ACC112 (cell line): ENCODE measurements at regions not wholly inside any gene's neighbourhood (a gene's known extent, or its start where the extent isn't known, plus 50 kb on each side); places are given as distances from the start of the nearest gene placed in this dataset.

Experiments
- H2AFZ ChIP-seq: fragments of 200-600 bp; sonication (generic); one replicate; pipeline ENCODE4 v1.6.0; 2017; ENCODE audit warnings: antibody characterized with exemption, low read length; ENCODE audit not compliant: unreplicated experiment
- H3K27ac ChIP-seq: fragments of 200-600 bp; sonication (generic); 2 replicates; pipeline ENCODE4 v1.5.1; 2014; ENCODE audit warnings: low read depth, mild to moderate bottlenecking, antibody characterized with exemption, low read length, moderate library complexity
- H3K27me3 ChIP-seq: fragments of 200-600 bp; sonication (generic); 2 replicates; pipeline ENCODE4 v1.6.1; 2014; ENCODE audit warnings: mild to moderate bottlenecking, antibody characterized with exemption, low read length, moderate library complexity, mixed read lengths; ENCODE audit not compliant: insufficient read depth
- H3K36me3 ChIP-seq: fragments of 200-600 bp; sonication (generic); 2 replicates; pipeline ENCODE4 v1.6.1; 2016; ENCODE audit warnings: mild to moderate bottlenecking, antibody characterized with exemption, low read length, moderate library complexity, mixed read lengths; ENCODE audit not compliant: insufficient read depth
- H3K4me1 ChIP-seq: fragments of 200-600 bp; sonication (generic); one replicate; pipeline ENCODE4 v1.6.1; 2016; ENCODE audit warnings: low read length, mixed read lengths; ENCODE audit not compliant: insufficient read depth, unreplicated experiment, control insufficient read depth
- H3K4me3 ChIP-seq: fragments of 200-600 bp; sonication (generic); 2 replicates; pipeline ENCODE4 v1.5.1; 2014; ENCODE audit warnings: mild to moderate bottlenecking, low read depth, low read length
- H3K79me2 ChIP-seq: fragments of 200-600 bp; sonication (generic); one replicate; pipeline ENCODE4 v1.6.0; 2016; ENCODE audit warnings: low read length; ENCODE audit not compliant: control insufficient read depth, unreplicated experiment, insufficient read depth

GRCh38 chr21:17003763-17004373 lies 509.0 kb upstream of the CXADR start:
- Histone ChIP-seq H3K36me3 (no peaks in the 10 kb centered on the region), H3K4me3 (peak overlapping the region; percentile 73), H3K4me1 (peaks cover 15% of the 10 kb centered on the region), H3K27ac (peak overlapping the region; percentile 70), H2AFZ (peak overlapping the region; percentile 91), H3K79me2 (no peaks in the 10 kb centered on the region), H3K27me3 (no peaks in the 10 kb centered on the region)

GRCh38 chr21:17032141-17032655 lies 480.6 kb upstream of the CXADR start:
- Histone ChIP-seq H3K27ac (no peak overlapping the region), H2AFZ (no peak overlapping the region), H3K79me2 (no peaks in the 10 kb centered on the region), H3K4me1 (no peaks in the 10 kb centered on the region), H3K27me3 (peaks cover 4% of the 10 kb centered on the region; the same call in 1 of the 2 replicates), H3K36me3 (no peaks in the 10 kb centered on the region), H3K4me3 (no peak overlapping the region)

GRCh38 chr21:17044696-17045095 lies 468.1 kb upstream of the CXADR start:
- Histone ChIP-seq H2AFZ (no peak overlapping the region), H3K4me1 (no peaks in the 10 kb centered on the region), H3K27ac (no peak overlapping the region)

GRCh38 chr21:17045214-17045853 lies 467.5 kb upstream of the CXADR start:
- Histone ChIP-seq H3K36me3 (no peaks in the 10 kb centered on the region), H2AFZ (no peak overlapping the region), H3K27me3 (peaks cover 3% of the 10 kb centered on the region; the same call in 1 of the 2 replicates), H3K79me2 (no peaks in the 10 kb centered on the region), H3K4me1 (no peaks in the 10 kb centered on the region), H3K27ac (no peak overlapping the region), H3K4me3 (no peak overlapping the region)

More at GRCh38 chr21:17044696-17045095, 468.1 kb upstream of the CXADR start:
- Histone ChIP-seq H3K27me3 (peaks cover 3% of the 10 kb centered on the region; the same call in 1 of the 2 replicates), H3K4me3 (no peak overlapping the region), H3K36me3 (no peaks in the 10 kb centered on the region), H3K79me2 (no peaks in the 10 kb centered on the region)

GRCh38 chr21:17048974-17049373 lies 463.9 kb upstream of the CXADR start:
- Histone ChIP-seq H3K79me2 (no peaks in the 10 kb centered on the region), H3K27ac (no peak overlapping the region), H3K27me3 (no peaks in the 10 kb centered on the region), H3K36me3 (no peaks in the 10 kb centered on the region), H3K4me1 (no peaks in the 10 kb centered on the region), H3K4me3 (no peak overlapping the region), H2AFZ (no peak overlapping the region)

GRCh38 chr21:17050156-17050555 lies 462.7 kb upstream of the CXADR start:
- H3K27ac ChIP-seq: no peak overlapping the region
- no peak overlapping the region for H3K4me3 ChIP-seq
- no peaks in the 10 kb centered on the region for H3K36me3 ChIP-seq
- no peak overlapping the region for H2AFZ ChIP-seq
- H3K4me1 ChIP-seq: no peaks in the 10 kb centered on the region
- no peaks in the 10 kb centered on the region for H3K79me2 ChIP-seq
- no peaks in the 10 kb centered on the region for H3K27me3 ChIP-seq

- Histone ChIP-seq H3K36me3 (no peaks in the 10 kb centered on the region), H3K27me3 (no peaks in the 10 kb centered on the region), H3K27ac (no peak overlapping the region), H3K79me2 (no peaks in the 10 kb centered on the region), H2AFZ (no peak overlapping the region), H3K4me1 (no peaks in the 10 kb centered on the region), H3K4me3 (no peak overlapping the region)
Observed at GRCh38 chr21:17050646-17051045, 462.2 kb upstream of the CXADR start.

GRCh38 chr21:17051054-17051453 lies 461.8 kb upstream of the CXADR start:
- Histone ChIP-seq H2AFZ (no peak overlapping the region), H3K27me3 (0 out of 2 replicates have a peak, but pooled peaks cover 1% of the 10 kb centered on the region), H3K79me2 (no peaks in the 10 kb centered on the region), H3K36me3 (no peaks in the 10 kb centered on the region), H3K27ac (no peak overlapping the region), H3K4me1 (no peaks in the 10 kb centered on the region), H3K4me3 (no peak overlapping the region)

GRCh38 chr21:17053321-17053720 lies 459.5 kb upstream of the CXADR start:
- H3K27ac ChIP-seq: no peak overlapping the region
- H3K4me1 ChIP-seq: no peaks in the 10 kb centered on the region
- H3K36me3 ChIP-seq: no peaks in the 10 kb centered on the region
- no peak overlapping the region for H3K4me3 ChIP-seq
- H3K79me2 ChIP-seq: no peaks in the 10 kb centered on the region
- no peak overlapping the region for H2AFZ ChIP-seq
- peaks cover 17% of the 10 kb centered on the region; the same call in 1 of the 2 replicates for H3K27me3 ChIP-seq

- Histone ChIP-seq H2AFZ (no peak overlapping the region), H3K4me1 (no peaks in the 10 kb centered on the region), H3K36me3 (no peaks in the 10 kb centered on the region), H3K79me2 (no peaks in the 10 kb centered on the region), H3K27me3 (peaks cover 51% of the 10 kb centered on the region; the same call in 1 of the 2 replicates), H3K4me3 (no peak overlapping the region), H3K27ac (no peak overlapping the region)
Observed at GRCh38 chr21:17059936-17060335, 452.9 kb upstream of the CXADR start.

GRCh38 chr21:17066006-17066405 lies 446.8 kb upstream of the CXADR start:
- Histone ChIP-seq H3K79me2 (no peaks in the 10 kb centered on the region), H3K27ac (no peak overlapping the region), H2AFZ (no peak overlapping the region), H3K4me3 (no peak overlapping the region), H3K27me3 (peaks cover 29% of the 10 kb centered on the region; the same call in 1 of the 2 replicates), H3K4me1 (no peaks in the 10 kb centered on the region), H3K36me3 (no peaks in the 10 kb centered on the region)
